Thyroid gland (tissue), 4 donors: ENCODE measurements at regions not wholly inside any gene's neighbourhood (a gene's known extent, or its start where the extent isn't known, plus 50 kb on each side); places are given as distances from the start of the nearest gene placed in this dataset.

Source experiments
- DNase-seq, 2 donors: peaks; one replicate each; pipeline ENCODE4 v3.0.0-alpha.2; 2019
- H3K27ac ChIP-seq, 3 donors: fragments of 200-600 bp; sonication (generic); 1 replicate in 2 of 3; 2 replicates in 1 of 3; pipeline ENCODE4 v1.5.1; 2016 to 2019; ENCODE audit warnings: mild to moderate bottlenecking in 1 of 3, moderate library complexity in 1 of 3
- H3K27me3 ChIP-seq: fragments of 200-600 bp; sonication (generic); one replicate; pipeline ENCODE4 v1.5.1; 2019
- H3K36me3 ChIP-seq, 2 donors: fragments of 200-600 bp; sonication (generic); one replicate each; pipeline ENCODE4 v1.5.1; 2016 to 2019
- H3K4me1 ChIP-seq, 2 donors: fragments of 200-600 bp; sonication (generic); one replicate each; pipeline ENCODE4 v1.5.1; 2017 to 2019
- H3K4me3 ChIP-seq, 3 donors: fragments of 200-600 bp; sonication (generic); replicated peaks in 1 of 3; 1 replicate in 2 of 3; 2 replicates in 1 of 3; pipeline ENCODE4 v1.5.1; 2016; ENCODE audit warnings: mild to moderate bottlenecking in 1 of 3
- H3K9me3 ChIP-seq: fragments of 200-600 bp; sonication (generic); one replicate; pipeline ENCODE4 v1.5.1; 2017
- POLR2A ChIP-seq, 2 donors: fragments of 450-650 bp; IDR thresholded peaks; one replicate each; pipeline ENCODE4 v1.6.1; 2017; ENCODE audit warnings: antibody characterized with exemption in 2 of 2, mild to moderate bottlenecking in 2 of 2, moderate library complexity in 1 of 2
- WGBS, 2 donors: methylation state at CpG; one replicate each; pipeline ENCODE4 v1.1.5; 2017; 5-methylcytosine and 5-hydroxymethylcytosine counted together
- intact Hi-C: fragments of 100-400 bp; cut with DNase I; formaldehyde crosslinking; loops from one replicate; pipeline ENCODE4 v1.15.1; 2023
- TF ChIP-seq, protein P1 (sequence below), 6 experiments: fragments of 200-600 bp in 3 of 6; fragments of 450-650 bp in 3 of 6; sonication (generic) in 3 of 6; IDR thresholded peaks; one replicate each; pipeline ENCODE4 v1.5.1; 2016 to 2019; ENCODE audit warnings: antibody characterized with exemption in 6 of 6, mild to moderate bottlenecking in 2 of 6, inconsistent platforms in 1 of 6, moderate library complexity in 1 of 6

DNA sequence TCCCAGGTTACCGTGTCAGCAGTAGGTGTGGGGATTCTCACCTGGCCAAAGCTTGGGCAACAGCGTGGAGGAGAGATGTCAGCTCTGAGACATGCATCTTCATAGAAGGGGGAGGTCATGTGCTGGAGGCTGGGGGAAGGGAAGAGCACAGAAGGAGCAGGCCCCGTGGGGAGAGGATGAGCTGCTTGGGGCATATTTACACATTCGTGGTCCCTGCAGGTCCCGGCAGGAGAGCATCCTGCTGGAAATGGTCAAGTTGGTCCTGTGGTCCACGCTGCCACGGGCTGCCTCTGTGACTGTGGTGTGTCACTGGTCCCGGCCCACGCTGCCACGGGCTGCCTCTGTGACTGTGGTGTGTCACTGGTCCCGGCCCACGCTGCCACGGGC, 195.1 kb upstream of the TWIST2 start:
- Histone ChIP-seq H3K9me3 (no peaks in the 10 kb centered on the region), H3K27me3 (no peaks in the 10 kb centered on the region), H3K4me1 (no peaks in the 10 kb centered on the region), H3K4me3 (no peak overlapping the region), H3K27ac (no peak overlapping the region), H3K36me3 (no peaks in the 10 kb centered on the region)
- 86 to 98% methylated on average over 7 of the region's 13 CpGs for WGBS, 2 donors
- intact Hi-C loops: no loop called here
- TF ChIP-seq, protein P1, sequence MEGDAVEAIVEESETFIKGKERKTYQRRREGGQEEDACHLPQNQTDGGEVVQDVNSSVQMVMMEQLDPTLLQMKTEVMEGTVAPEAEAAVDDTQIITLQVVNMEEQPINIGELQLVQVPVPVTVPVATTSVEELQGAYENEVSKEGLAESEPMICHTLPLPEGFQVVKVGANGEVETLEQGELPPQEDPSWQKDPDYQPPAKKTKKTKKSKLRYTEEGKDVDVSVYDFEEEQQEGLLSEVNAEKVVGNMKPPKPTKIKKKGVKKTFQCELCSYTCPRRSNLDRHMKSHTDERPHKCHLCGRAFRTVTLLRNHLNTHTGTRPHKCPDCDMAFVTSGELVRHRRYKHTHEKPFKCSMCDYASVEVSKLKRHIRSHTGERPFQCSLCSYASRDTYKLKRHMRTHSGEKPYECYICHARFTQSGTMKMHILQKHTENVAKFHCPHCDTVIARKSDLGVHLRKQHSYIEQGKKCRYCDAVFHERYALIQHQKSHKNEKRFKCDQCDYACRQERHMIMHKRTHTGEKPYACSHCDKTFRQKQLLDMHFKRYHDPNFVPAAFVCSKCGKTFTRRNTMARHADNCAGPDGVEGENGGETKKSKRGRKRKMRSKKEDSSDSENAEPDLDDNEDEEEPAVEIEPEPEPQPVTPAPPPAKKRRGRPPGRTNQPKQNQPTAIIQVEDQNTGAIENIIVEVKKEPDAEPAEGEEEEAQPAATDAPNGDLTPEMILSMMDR (IDR thresholded peaks at IDR 0.05): no peak
- no peak for TF ChIP-seq POLR2A (IDR thresholded peaks at IDR 0.05)
- DNase-seq: no peak

DNA sequence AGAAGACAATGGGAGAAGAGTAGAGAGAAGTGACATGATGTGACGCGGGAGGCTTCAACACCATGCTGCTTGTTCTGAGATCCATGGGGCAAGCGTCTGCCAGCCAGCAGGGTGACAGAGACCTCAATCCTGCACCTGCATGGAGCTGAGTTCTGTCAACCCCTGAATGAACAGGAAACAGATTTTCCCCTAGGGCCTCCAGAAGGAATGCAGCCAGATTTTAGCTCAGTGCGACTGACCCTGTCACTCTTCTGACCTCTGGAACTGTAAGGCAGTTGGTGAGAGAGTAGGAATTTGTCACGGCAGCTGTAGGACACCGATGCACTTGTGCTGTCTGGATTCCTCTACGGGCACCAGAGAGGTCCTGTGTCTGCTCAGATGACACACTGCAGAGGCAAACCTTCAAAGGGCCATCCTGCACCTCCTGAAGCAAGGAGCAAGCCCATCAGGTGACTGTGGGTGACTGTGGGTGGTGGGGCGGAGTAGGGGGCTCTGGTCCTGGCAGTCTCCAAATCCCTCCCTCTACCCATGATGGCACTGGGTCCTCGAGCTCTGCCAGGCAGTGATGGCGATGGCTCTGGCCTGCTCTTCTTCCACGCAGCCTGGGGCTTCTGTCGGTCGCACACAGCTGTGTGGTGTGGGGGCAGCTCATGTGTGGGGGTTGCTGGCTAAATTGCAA, 194.3 kb upstream of the TWIST2 start:
- Histone ChIP-seq H3K4me1 (no peaks in the 10 kb centered on the region), H3K36me3 (no peaks in the 10 kb centered on the region), H3K4me3 (no peak overlapping the region), H3K9me3 (no peaks in the 10 kb centered on the region), H3K27me3 (no peaks in the 10 kb centered on the region), H3K27ac (no peak overlapping the region)
- DNase-seq: no peak
- intact Hi-C loops: no loop called here
- 69 to 79% methylated on average over 10 to 13 of the region's 13 CpGs for WGBS, 2 donors
- TF ChIP-seq, protein P1 (IDR thresholded peaks at IDR 0.05): no peak
- no peak for TF ChIP-seq POLR2A (IDR thresholded peaks at IDR 0.05)

DNA sequence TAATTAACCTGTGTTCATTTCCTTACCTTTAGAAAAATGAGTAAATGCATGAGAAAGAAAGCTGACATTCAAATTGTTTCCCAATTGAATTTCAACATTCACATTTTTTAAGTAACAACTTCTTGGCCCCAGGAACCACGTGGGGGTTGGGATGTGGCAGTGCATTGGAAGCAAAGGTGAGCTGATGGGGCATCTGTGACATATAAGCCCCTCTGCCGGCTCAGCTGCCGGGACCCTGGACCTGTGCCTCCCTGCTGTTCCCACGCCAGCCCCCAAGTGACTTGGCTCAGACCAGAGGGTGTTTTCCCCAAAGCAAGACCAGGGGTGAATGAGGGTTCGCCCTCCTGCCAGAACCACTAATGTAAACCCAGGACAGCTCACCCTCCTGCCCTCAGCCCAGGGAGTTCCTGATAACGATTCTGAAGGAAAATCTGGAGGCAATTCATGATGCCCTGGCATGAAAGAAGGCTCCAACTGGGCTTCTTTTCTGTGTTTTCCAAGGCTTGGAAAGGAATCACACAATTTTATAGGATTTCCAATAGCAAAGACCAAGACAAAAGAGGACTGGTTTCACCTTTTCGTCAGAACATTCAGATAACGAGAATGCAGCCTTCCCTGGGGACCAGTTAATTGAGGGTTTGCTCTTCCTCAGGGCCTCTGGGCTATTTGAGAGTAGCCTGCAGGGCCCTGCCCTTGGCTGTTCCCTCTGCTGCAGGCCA, 193.2 kb upstream of the TWIST2 start:
- H3K27ac ChIP-seq: no peak overlapping the region
- no peak overlapping the region for H3K4me3 ChIP-seq
- 77 to 85% methylated on average over 8 of the region's 8 CpGs for WGBS, 2 donors
- no peaks in the 10 kb centered on the region for H3K9me3 ChIP-seq
- no peaks in the 10 kb centered on the region for H3K27me3 ChIP-seq
- H3K36me3 ChIP-seq: no peaks in the 10 kb centered on the region
- no peaks in the 10 kb centered on the region for H3K4me1 ChIP-seq
- intact Hi-C loops: no loop called here
- no peak for TF ChIP-seq POLR2A (IDR thresholded peaks at IDR 0.05)
- TF ChIP-seq, protein P1 (IDR thresholded peaks at IDR 0.05): no peak
- DNase-seq: no peak

DNA sequence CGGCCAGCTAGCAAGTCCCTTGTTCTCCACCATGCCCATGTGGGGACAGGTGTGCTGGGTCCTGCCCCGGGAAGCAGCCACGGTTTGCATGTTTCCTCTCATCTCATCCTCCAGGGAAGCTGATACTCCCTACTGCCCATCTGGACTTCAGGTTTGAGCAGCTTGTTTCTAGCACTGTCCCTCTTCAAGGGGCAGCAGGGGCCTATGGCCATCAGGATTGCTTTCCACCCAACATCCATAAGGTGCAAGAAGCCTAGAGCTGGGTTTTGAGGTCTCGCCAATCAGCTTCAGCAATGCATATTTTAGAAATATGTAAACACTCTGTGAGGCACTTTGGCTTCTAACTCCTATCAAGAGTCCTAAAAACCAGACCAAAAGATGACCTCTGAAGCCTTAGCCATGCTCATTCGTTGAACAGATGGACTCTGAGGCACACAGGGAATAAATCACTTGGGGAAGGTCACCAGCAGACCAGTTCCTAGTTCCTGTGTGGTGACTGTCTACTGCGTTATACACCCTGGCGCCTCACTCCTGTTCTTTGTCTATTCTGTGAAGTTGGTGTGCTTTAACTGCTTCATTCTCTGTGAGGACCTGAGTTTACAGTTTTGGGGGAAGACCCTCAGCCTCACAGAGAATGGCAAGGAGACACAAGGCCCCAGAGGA, 192.6 kb upstream of the TWIST2 start:
- no peaks in the 10 kb centered on the region for H3K36me3 ChIP-seq
- no peaks in the 10 kb centered on the region for H3K4me1 ChIP-seq
- TF ChIP-seq POLR2A (IDR thresholded peaks at IDR 0.05): no peak
- TF ChIP-seq, protein P1 (IDR thresholded peaks at IDR 0.05): no peak
- 67 to 78% methylated on average over 7 of the region's 7 CpGs for WGBS, 2 donors
- intact Hi-C loops: no loop called here
- H3K27ac ChIP-seq: no peak overlapping the region
- no peak for DNase-seq
- H3K9me3 ChIP-seq: no peaks in the 10 kb centered on the region
- H3K27me3 ChIP-seq: no peaks in the 10 kb centered on the region
- H3K4me3 ChIP-seq: no peak overlapping the region
